Activated T-cell treated with anti-CD3 and anti-CD28 coated beads, Interleukin-2, amount 50 U/mL, for 24 hours (primary cell): ENCODE measurements at regions not wholly inside any gene's neighbourhood (a gene's known extent, or its start where the extent isn't known, plus 50 kb on each side); places are given as distances from the start of the nearest gene placed in this dataset.

Experiments
- DNase-seq: peaks from one replicate; pipeline ENCODE4 v3.0.0-alpha.2; 2020
- H3K27ac Mint-ChIP-seq: 2 replicates; pipeline ENCODE4 v1.8.0; 2020; ENCODE audit warnings: mild to moderate bottlenecking, mixed read lengths
- H3K27me3 Mint-ChIP-seq: 2 replicates; pipeline ENCODE4 v1.8.0; 2020; ENCODE audit warnings: mixed read lengths
- H3K36me3 Mint-ChIP-seq: 2 replicates; pipeline ENCODE4 v1.8.0; 2020; ENCODE audit warnings: low read depth, mixed read lengths
- H3K4me1 Mint-ChIP-seq: 2 replicates; pipeline ENCODE4 v1.8.0; 2020; ENCODE audit warnings: low read depth, mixed read lengths
- H3K4me3 Mint-ChIP-seq: 2 replicates; pipeline ENCODE4 v1.8.0; 2020; ENCODE audit warnings: mild to moderate bottlenecking, moderate library complexity, mixed read lengths
- H3K9me3 Mint-ChIP-seq: 2 replicates; pipeline ENCODE4 v1.8.0; 2020; ENCODE audit warnings: mixed read lengths

DNA sequence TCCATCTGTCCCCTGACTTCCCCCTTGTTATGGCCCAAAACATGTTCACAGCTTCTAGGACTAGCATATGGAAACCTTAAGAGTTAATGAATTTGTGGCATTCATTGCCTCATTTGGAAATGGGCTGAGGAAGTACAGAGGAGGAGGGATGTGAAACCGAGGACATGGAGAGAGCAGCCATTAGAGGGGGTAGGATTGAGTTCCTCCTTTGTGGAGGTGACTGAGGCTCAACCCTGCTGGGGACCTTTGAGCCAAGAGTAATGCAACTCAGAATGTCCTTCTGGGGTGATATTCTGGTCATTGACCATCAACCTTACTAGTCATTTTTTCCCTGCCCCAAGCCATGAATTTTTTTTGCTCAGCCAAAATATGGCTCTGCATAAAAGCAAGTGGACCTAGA is 109.4 kb downstream of the ZNF518B start:
- H3K27me3 Mint-ChIP-seq = peaks cover 13% of the 10 kb centered on the region
- no peaks in the 10 kb centered on the region for H3K9me3 Mint-ChIP-seq
- no peak overlapping the region for H3K4me3 Mint-ChIP-seq
- no peak for DNase-seq
- H3K27ac Mint-ChIP-seq = no peak overlapping the region
- H3K36me3 Mint-ChIP-seq = no peaks in the 10 kb centered on the region
- H3K4me1 Mint-ChIP-seq = no peaks in the 10 kb centered on the region

DNA sequence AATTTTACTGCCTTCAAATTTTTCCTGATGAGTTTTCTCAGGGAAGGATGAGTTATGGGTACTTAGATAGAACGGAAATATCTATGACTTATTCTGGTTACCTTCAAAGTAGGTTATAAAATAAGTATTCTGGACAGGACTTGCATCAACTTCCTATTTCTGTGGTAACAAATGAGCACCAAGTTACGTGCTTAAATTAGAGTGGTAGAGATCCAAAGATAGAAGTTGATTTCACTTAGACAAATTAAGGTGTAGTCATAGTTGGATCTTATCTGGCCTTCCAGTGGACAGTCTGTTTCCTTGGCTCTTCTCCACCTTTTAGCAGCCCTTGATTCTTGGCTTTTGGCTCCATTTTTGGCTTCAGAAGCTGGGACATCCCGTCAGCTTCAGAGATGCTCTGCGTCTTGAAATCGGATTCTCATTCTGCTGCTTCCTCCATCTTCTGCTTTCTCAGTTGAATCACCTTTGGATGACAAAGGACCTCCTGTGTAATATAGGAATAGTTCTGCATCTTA is 109.9 kb downstream of the ZNF518B start:
- no peaks in the 10 kb centered on the region for H3K36me3 Mint-ChIP-seq
- peaks cover 8% of the 10 kb centered on the region for H3K27me3 Mint-ChIP-seq
- DNase-seq = no peak
- H3K9me3 Mint-ChIP-seq = no peaks in the 10 kb centered on the region
- no peaks in the 10 kb centered on the region for H3K4me1 Mint-ChIP-seq
- H3K4me3 Mint-ChIP-seq = no peak overlapping the region
- H3K27ac Mint-ChIP-seq = no peak overlapping the region

DNA sequence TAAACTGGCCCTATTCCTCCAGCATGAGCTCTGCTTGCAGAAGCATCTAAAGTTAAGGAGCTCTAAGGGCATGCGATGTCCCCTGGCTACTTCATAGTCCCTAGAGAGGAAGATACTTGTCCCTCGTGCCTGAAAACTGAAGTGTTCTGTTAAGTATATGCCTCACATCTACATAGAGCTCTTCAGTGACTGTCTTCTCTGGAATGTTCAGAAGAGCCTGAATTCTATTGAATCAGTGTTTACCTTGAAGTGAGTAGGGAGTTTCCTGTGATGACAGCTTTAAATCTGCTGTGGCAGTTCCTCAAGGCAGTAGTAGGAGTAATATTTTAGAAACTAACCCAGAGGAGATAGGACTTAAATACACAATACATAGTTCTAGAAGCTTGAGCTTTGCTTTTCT is 111.2 kb downstream of the ZNF518B start:
- DNase-seq = no peak
- Mint-ChIP-seq H3K4me1 (no peaks in the 10 kb centered on the region), H3K27me3 (peaks cover 4% of the 10 kb centered on the region), H3K36me3 (no peaks in the 10 kb centered on the region), H3K27ac (no peak overlapping the region), H3K4me3 (no peak overlapping the region), H3K9me3 (no peaks in the 10 kb centered on the region)

DNA sequence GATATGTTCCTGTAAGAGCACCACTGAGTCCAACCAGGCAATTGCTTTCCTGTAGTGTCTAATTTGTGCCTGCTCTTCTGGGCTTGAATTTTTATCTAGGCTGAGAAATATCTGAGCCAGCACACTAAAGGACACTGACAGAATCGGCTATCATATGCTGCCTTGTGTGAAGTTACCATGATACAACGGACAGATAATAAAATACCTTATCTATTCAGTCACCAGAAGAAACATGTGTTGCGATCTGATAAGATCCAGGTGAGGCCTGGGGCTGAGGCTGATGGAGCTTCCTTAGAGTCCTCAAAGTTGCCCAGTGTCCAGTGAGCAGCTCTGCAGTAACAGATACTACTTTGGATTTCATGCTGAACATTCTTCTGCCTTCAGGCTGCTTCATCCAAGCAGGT is 111.8 kb downstream of the ZNF518B start:
- Mint-ChIP-seq H3K9me3 (no peaks in the 10 kb centered on the region), H3K4me3 (no peak overlapping the region), H3K27me3 (peaks cover 6% of the 10 kb centered on the region), H3K27ac (no peak overlapping the region), H3K4me1 (no peaks in the 10 kb centered on the region), H3K36me3 (no peaks in the 10 kb centered on the region)
- no peak for DNase-seq

DNA sequence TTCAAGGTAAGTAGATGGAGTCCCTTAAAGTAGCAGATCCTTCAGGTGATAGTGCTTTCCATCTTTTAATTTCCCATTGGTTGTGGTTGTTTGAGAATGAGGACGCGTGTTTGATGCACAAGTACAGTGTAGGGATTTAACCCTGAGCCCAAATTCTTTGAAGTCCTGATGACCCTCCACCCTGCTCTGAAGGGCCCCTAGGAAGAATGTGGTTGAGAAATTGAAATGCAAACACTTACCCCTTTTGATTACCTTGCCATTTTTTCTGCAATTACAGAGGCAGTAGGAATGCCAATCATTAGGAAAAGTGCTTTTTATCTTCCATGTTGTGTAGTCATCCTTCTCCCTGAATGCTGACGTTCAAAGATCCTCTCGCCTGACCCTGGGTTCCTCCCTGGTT is 112.4 kb downstream of the ZNF518B start:
- Mint-ChIP-seq H3K4me3 (no peak overlapping the region), H3K27ac (no peak overlapping the region), H3K27me3 (peaks cover 6% of the 10 kb centered on the region), H3K4me1 (no peaks in the 10 kb centered on the region), H3K9me3 (no peaks in the 10 kb centered on the region), H3K36me3 (no peaks in the 10 kb centered on the region)
- DNase-seq = no peak

DNA sequence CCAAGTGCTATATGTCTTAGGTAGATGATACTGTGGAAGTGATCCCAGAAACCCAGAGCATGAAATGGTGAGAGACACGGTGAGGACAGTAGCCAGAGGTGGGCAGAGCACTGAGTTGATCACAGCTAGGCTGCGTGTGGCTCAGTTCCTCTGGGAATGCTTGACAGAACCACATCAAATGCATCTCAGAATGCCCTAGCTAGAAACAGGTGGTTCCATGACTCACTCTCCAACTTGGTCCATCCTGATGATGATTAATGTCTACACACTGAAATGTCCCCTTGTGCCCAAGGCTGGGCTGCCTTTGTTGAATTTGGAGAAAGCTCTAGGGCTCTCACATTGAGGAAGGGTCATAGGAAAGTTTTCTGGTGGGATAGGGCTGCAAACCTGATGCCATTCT is 113.6 kb downstream of the ZNF518B start:
- Mint-ChIP-seq H3K36me3 (no peaks in the 10 kb centered on the region), H3K4me1 (no peaks in the 10 kb centered on the region), H3K27me3 (peaks cover 7% of the 10 kb centered on the region), H3K27ac (no peak overlapping the region), H3K9me3 (no peaks in the 10 kb centered on the region), H3K4me3 (no peak overlapping the region)
- DNase-seq = no peak

DNA sequence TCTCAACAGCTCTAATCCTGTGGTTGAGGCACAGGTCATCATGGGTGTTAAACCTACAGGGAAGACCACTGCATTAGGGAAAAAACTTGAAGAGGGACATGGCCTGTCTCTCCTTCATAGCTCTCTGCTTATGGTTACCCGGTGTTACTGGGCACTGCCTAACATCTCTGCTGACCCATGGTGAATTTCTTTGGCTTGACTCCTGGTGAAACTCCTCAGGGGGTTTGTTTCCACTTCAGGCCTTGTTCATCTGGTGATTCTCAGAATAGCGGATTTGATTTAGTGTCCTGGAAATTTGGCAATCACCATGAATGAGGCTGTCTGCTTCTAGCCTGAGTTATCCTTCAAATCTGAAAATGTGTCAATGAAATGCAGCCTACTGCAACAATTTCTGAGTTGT is 114.4 kb downstream of the ZNF518B start:
- Mint-ChIP-seq H3K4me3 (no peak overlapping the region), H3K4me1 (no peaks in the 10 kb centered on the region), H3K27me3 (peaks cover 13% of the 10 kb centered on the region)

DNA sequence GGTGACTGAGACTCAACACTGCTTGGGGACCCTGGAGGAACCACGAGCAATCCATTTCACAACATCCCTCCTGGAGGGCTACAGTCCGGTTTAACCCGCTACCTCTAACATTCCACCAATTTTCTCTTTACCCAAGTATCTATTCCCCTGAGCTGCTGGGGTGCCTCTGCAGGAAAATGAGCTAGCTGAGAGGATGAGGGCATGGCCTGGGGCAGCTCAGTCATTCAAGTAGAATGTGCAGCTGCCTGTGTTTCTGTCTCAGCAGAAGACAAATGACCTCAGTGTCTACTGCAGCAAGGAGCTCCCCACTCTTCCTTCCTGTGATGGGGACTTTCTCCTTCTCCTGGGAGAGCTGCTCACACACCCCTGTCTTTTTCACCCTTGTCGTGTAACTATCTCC is 120.8 kb downstream of the ZNF518B start:
- H3K27me3 Mint-ChIP-seq = peaks cover 30% of the 10 kb centered on the region
- no peak overlapping the region for H3K27ac Mint-ChIP-seq
- H3K4me3 Mint-ChIP-seq = no peak overlapping the region
- DNase-seq = no peak
- no peaks in the 10 kb centered on the region for H3K36me3 Mint-ChIP-seq
- H3K9me3 Mint-ChIP-seq = no peaks in the 10 kb centered on the region
- no peaks in the 10 kb centered on the region for H3K4me1 Mint-ChIP-seq

More for the DNA sequence above, 114.4 kb downstream of the ZNF518B start:
- Mint-ChIP-seq H3K36me3 (no peaks in the 10 kb centered on the region), H3K27ac (no peak overlapping the region), H3K9me3 (no peaks in the 10 kb centered on the region)
- no peak for DNase-seq

DNA sequence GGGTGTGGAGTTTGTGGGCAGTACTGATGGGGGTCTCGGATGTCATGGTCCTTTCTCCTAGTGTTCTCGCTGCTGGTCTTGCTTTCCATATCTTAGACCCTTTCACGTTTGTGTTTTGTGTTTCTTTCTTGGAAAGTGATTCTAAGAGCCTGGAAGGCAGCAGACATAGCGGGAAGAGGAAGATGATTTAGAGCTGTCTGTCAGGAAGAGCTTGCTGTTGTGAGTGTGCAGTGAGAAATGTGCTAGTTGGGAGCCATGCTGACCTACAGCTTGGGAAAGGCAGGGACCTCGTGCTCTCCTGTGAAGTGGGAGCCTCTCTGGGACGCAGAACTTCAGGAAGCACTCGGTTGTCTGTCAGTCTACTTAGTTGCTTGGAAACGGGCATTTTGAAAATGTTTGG is 122.2 kb downstream of the ZNF518B start:
- Mint-ChIP-seq H3K27ac (no peak overlapping the region), H3K27me3 (peaks cover 28% of the 10 kb centered on the region), H3K4me3 (no peak overlapping the region), H3K9me3 (no peaks in the 10 kb centered on the region), H3K36me3 (no peaks in the 10 kb centered on the region), H3K4me1 (no peaks in the 10 kb centered on the region)
- no peak for DNase-seq

DNA sequence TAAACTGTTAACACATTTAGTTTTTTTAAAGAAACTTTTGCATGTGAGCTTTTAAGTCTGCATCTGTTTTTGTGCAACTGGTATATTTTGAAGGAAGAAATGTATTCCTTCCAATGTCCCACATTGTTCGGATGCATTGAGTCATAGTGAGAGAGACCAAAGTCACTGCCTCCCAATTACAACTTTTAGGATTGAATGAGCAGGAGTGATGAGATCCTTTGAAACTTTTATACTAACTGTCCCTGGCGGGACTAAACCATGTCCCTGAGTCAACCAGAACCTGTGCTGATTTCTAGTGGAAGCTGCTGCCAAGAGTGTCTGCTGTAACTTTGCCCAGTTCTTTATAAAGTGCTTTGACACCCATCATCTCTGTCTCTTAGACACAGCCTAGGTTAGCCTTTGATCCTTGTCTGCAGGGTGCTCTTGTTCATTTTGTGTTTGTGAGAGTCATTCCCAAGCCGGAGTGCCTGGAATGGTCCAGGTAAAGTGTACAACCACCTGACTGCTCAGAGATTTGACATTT is 122.7 kb downstream of the ZNF518B start:
- no peak for DNase-seq
- Mint-ChIP-seq H3K4me3 (no peak overlapping the region), H3K27me3 (peaks cover 28% of the 10 kb centered on the region), H3K9me3 (no peaks in the 10 kb centered on the region), H3K36me3 (no peaks in the 10 kb centered on the region), H3K27ac (no peak overlapping the region), H3K4me1 (no peaks in the 10 kb centered on the region)

DNA sequence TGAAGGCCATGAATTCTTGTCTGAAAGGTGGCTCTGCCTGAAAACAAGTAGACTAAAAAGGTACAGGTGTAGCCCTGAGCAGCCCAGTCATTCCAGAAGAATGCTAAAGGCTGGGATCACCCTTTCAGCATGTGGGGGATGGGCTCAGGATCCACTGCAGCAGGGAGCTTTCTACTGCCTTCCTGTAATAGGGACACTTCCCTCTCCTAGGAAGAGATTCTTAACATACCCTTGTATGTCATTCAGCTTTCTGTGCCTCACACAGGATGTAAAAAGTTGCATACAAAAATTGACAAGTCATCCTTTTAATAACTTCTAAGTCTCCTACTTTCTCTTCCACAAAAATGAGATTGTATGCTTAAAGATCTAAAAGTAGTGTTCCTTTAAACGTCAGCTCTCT is 123.3 kb downstream of the ZNF518B start:
- no peak for DNase-seq
- no peaks in the 10 kb centered on the region for H3K36me3 Mint-ChIP-seq
- no peak overlapping the region for H3K4me3 Mint-ChIP-seq
- H3K27me3 Mint-ChIP-seq = peaks cover 28% of the 10 kb centered on the region
- H3K27ac Mint-ChIP-seq = no peak overlapping the region
- no peaks in the 10 kb centered on the region for H3K4me1 Mint-ChIP-seq
- H3K9me3 Mint-ChIP-seq = no peaks in the 10 kb centered on the region

DNA sequence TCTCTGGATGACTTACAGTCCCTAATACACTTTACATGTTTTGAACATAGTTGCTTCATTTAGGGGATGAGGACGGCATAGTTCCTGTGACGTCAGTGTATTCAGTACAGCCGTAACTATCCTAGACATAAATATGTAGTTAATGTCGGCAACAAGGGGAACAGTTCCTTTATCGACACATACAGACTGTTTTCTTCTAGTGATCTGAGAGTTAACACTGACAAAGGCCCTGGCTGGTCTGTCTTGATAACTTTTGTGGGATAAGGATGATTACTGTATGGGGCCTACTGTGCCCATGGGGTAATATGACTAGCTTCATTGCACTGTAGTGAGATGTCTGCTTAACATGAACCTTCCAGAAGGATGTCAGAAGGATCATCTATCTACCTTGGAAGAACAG is 131.2 kb downstream of the ZNF518B start:
- DNase-seq = no peak
- H3K4me1 Mint-ChIP-seq = no peaks in the 10 kb centered on the region

DNA sequence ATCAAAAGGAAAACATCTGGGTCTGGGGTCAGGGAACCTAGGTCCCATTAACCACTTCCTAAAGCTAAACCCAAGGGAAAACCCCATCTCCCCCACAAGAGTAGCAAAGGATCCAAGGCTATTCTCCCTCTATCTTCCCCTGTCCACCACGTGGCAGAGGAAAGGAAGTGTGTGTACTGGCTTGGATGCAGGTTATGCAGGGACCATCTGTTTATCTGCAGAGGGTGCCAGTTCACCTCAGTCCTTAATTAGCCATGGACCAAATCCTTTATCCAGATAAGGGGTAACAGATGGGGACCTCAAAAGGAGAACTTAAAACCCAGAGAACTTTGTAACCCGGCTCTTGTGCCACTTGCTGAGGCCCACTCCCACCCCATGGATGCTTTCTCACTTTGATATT is 135.3 kb downstream of the ZNF518B start:
- no peak overlapping the region for H3K27ac Mint-ChIP-seq
- no peaks in the 10 kb centered on the region for H3K27me3 Mint-ChIP-seq
- no peak for DNase-seq
- no peaks in the 10 kb centered on the region for H3K36me3 Mint-ChIP-seq
- H3K4me1 Mint-ChIP-seq = no peaks in the 10 kb centered on the region
- no peaks in the 10 kb centered on the region for H3K9me3 Mint-ChIP-seq
- H3K4me3 Mint-ChIP-seq = no peak overlapping the region

More for the DNA sequence above, 131.2 kb downstream of the ZNF518B start:
- no peak overlapping the region for H3K4me3 Mint-ChIP-seq
- H3K9me3 Mint-ChIP-seq = no peaks in the 10 kb centered on the region
- H3K27me3 Mint-ChIP-seq = no peaks in the 10 kb centered on the region
- no peak overlapping the region for H3K27ac Mint-ChIP-seq
- no peaks in the 10 kb centered on the region for H3K36me3 Mint-ChIP-seq

DNA sequence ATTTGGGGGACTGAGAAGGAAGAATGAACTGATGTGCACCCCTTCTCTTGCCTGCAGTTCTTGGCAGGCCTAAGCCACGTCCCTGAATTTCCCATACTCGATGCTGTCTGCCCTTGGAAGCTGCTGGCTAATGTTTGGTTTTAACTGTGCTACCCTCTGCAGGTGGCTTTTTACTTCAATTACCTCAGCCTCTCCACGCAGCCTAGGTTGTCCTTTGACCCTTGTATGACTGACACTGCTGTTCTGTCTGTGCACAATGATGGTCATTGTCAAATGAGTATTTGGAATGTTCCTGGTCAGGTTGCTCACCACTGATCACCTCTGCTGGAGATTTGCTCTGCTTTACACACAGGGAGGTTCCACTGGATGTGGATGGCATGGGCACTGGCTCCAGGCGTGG is 137.1 kb downstream of the ZNF518B start:
- Mint-ChIP-seq H3K27me3 (no peaks in the 10 kb centered on the region), H3K27ac (no peak overlapping the region), H3K9me3 (no peaks in the 10 kb centered on the region), H3K36me3 (no peaks in the 10 kb centered on the region), H3K4me3 (no peak overlapping the region), H3K4me1 (no peaks in the 10 kb centered on the region)
- no peak for DNase-seq

DNA sequence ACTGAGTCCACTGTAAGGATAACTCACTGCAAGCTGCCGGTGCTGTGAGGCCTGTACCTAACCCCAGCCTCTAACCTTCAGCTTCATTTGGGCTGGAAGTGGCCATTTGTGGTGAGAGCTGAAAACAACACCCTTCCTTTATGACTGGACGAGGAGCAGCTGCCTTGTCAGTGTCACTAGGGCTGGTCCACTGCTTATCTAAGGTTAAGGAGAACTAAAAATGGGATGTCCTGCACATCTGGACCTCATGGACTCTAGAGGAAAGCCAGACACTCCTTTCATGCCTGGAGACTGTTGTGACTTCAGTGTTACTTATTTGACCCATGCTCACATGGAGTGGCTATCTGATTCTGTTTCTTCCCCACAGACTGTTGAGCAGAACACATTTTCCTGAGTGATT is 139.9 kb downstream of the ZNF518B start:
- DNase-seq = no peak
- H3K27me3 Mint-ChIP-seq = no peaks in the 10 kb centered on the region
- H3K36me3 Mint-ChIP-seq = no peaks in the 10 kb centered on the region
- H3K4me1 Mint-ChIP-seq = no peaks in the 10 kb centered on the region
- no peak overlapping the region for H3K4me3 Mint-ChIP-seq
- no peaks in the 10 kb centered on the region for H3K9me3 Mint-ChIP-seq
- H3K27ac Mint-ChIP-seq = no peak overlapping the region

DNA sequence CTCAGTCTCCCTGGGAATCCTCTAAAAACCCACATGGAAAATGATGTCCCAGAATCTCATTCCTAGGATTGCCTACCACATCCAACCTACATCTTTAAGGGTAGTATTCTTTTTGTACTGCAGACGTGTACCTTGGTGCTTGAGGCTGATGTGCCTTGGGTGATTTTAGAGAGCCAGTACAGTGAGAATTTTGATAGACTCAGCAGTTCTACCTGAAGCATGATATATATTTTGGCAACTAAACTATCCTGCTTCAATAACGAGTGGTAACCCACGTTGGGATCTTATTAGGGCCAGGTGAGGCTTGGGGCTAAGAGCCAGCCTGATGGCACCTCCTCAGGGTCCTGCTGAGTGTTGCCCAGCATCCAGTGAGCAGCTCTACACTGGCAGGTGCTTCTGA is 140.4 kb downstream of the ZNF518B start:
- H3K9me3 Mint-ChIP-seq = no peaks in the 10 kb centered on the region
- DNase-seq = no peak
- no peak overlapping the region for H3K27ac Mint-ChIP-seq
- no peaks in the 10 kb centered on the region for H3K27me3 Mint-ChIP-seq
- H3K36me3 Mint-ChIP-seq = no peaks in the 10 kb centered on the region
- H3K4me3 Mint-ChIP-seq = no peak overlapping the region
- H3K4me1 Mint-ChIP-seq = no peaks in the 10 kb centered on the region
